Effector memory CD8-positive, alpha-beta T cell (primary cell): ENCODE measurements at regions not wholly inside any gene's neighbourhood (a gene's known extent, or its start where the extent isn't known, plus 50 kb on each side); places are given as distances from the start of the nearest gene placed in this dataset.
"Not testable (repeated sequence)": the region's sequence is repeated elsewhere in the genome, so short reads cannot be mapped to it uniquely, and the experiment has no call there.

Experiments
- ATAC-seq: fragments of 150-1000 bp; cut with Tn5 transposase; replicated peaks from 2 replicates; pipeline ENCODE4 v1.10.0; 2021; ENCODE audit warnings: mild to moderate bottlenecking, moderate library complexity
- DNase-seq, 3 experiments: peaks; one replicate each; pipeline ENCODE4 v3.0.0; 2021
- H3K27ac Mint-ChIP-seq, 2 donors: one replicate each; pipeline ENCODE4 v1.8.0; 2022; ENCODE audit warnings: mild to moderate bottlenecking in 2 of 2, mixed read lengths in 2 of 2, moderate library complexity in 2 of 2
- H3K27me3 Mint-ChIP-seq, 2 donors: one replicate each; pipeline ENCODE4 v1.8.0; 2022; ENCODE audit warnings: mixed read lengths in 2 of 2
- H3K36me3 Mint-ChIP-seq: one replicate; pipeline ENCODE4 v1.8.0; 2022; ENCODE audit warnings: mild to moderate bottlenecking, moderate library complexity, mixed read lengths; ENCODE audit not compliant: insufficient read depth
- H3K4me1 Mint-ChIP-seq, 2 donors: one replicate each; pipeline ENCODE4 v1.8.0; 2022; ENCODE audit warnings: low read depth in 2 of 2, mixed read lengths in 2 of 2
- H3K4me3 Mint-ChIP-seq, 2 donors: one replicate each; pipeline ENCODE4 v1.8.0; 2022; ENCODE audit warnings: mild to moderate bottlenecking in 2 of 2, mixed read lengths in 2 of 2, moderate library complexity in 2 of 2
- H3K9me3 Mint-ChIP-seq, 2 donors: one replicate each; pipeline ENCODE4 v1.8.0; 2022; ENCODE audit warnings: mixed read lengths in 2 of 2

- Mint-ChIP-seq H3K9me3 (peaks cover 0 to 9% of the 10 kb centered on the region in 2 donors), H3K36me3 (no peaks in the 10 kb centered on the region), H3K27me3 (no peaks in the 10 kb centered on the region), H3K27ac (no peak overlapping the region), H3K4me3 (no peak overlapping the region), H3K4me1 (no peaks in the 10 kb centered on the region)
- DNase-seq (no peak), ATAC-seq (no peak)
Measured at GRCh38 chr6:130494729-130495128, 128.9 kb downstream of the TMEM200A start.

DNA sequence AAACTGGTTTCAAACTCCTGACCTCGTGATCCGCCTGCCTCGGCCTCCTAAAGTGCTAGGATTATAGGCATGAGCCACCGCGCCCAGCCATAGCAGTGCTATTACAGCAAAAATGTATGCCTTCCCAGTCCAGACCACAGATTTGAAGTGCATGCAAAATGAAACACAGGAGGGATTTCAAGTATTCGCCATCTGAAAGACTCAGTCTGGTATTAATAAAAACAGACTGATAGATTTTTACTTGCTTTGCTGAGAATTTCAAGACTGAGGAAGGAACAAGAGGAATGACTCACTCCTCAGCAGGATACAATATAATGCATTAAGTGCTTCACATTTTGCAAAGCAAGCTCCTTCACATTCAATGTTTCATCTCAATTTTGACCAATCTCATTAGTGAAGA, 134.9 kb downstream of the TMEM200A start:
- H3K27ac Mint-ChIP-seq, result no peak overlapping the region
- DNase-seq (no peak), ATAC-seq (no peak)
- no peaks in the 10 kb centered on the region for H3K9me3 Mint-ChIP-seq
- no peaks in the 10 kb centered on the region for H3K4me1 Mint-ChIP-seq
- no peak overlapping the region for H3K4me3 Mint-ChIP-seq
- no peaks in the 10 kb centered on the region for H3K27me3 Mint-ChIP-seq
- no peaks in the 10 kb centered on the region for H3K36me3 Mint-ChIP-seq

- Mint-ChIP-seq H3K27me3 (no peaks in the 10 kb centered on the region), H3K4me1 (no peaks in the 10 kb centered on the region), H3K4me3 (no peak overlapping the region), H3K9me3 (no peaks in the 10 kb centered on the region), H3K36me3 (no peaks in the 10 kb centered on the region), H3K27ac (no peak overlapping the region)
- ATAC-seq, result no peak
- no peak for DNase-seq
Measured at GRCh38 chr6:130503146-130503545, 137.3 kb downstream of the TMEM200A start.

GRCh38 chr6:130505808-130506598, 140.2 kb downstream of the TMEM200A start:
- peaks cover 0 to 5% of the 10 kb centered on the region in 2 donors for H3K4me1 Mint-ChIP-seq
- peak overlapping the region in 1 of 2 donors; percentile 75 for H3K27ac Mint-ChIP-seq
- DNase-seq (no peak), ATAC-seq (no peak)
- no peaks in the 10 kb centered on the region for H3K9me3 Mint-ChIP-seq
- no peaks in the 10 kb centered on the region for H3K36me3 Mint-ChIP-seq
- no peaks in the 10 kb centered on the region for H3K27me3 Mint-ChIP-seq
- no peak overlapping the region for H3K4me3 Mint-ChIP-seq

GRCh38 chr6:130507005-130507665, 141.3 kb downstream of the TMEM200A start:
- peaks cover 4 to 10% of the 10 kb centered on the region in 2 donors for H3K4me1 Mint-ChIP-seq
- not testable (repeated sequence) for H3K27me3 Mint-ChIP-seq, H3K4me3 Mint-ChIP-seq, ATAC-seq, H3K9me3 Mint-ChIP-seq, H3K36me3 Mint-ChIP-seq, DNase-seq, H3K27ac Mint-ChIP-seq

DNA sequence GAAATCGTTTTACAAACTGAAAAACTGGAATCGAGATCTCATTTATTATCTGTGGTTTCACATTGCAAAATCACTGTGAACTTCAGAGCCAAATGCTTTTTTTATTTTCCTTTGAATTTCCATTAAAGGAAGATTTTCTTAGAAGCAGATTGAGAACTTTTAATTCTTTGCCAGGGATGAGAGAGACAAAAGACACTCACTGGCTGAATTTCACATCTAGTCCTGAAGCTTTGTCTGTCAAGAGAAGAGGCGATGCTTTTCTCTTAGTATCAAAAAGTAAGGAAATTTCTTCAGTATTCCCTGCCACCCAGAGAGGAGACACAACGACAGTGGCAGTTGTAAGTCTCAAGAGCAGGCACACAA, 141.8 kb downstream of the TMEM200A start:
- no peaks in the 10 kb centered on the region for H3K9me3 Mint-ChIP-seq
- peaks cover 4 to 10% of the 10 kb centered on the region in 2 donors for H3K4me1 Mint-ChIP-seq
- no peak for DNase-seq
- no peak overlapping the region for H3K27ac Mint-ChIP-seq
- no peaks in the 10 kb centered on the region for H3K36me3 Mint-ChIP-seq
- no peak for ATAC-seq
- no peak overlapping the region for H3K4me3 Mint-ChIP-seq
- no peaks in the 10 kb centered on the region for H3K27me3 Mint-ChIP-seq

DNA sequence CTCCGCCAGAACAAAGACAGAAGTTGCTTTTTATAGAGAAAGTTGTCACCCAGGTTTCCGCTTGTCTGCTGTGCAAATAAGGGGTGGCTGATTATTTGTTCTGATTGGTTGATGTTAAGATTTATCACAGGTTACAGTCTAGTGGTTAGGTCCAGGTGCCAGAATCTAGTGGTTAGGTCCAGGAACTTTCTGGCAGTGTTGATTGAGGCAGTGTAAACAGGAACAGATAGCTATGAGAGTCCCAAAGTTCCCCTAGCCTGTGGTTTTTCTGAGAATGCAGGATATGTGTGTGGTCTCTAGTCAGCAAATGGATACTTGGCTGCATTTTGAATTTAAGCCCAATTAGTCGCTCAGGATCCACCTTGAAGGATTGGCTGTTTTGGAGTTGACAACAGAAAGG, 148.0 kb downstream of the TMEM200A start:
- Mint-ChIP-seq H3K27me3 (no peaks in the 10 kb centered on the region), H3K4me1 (peaks cover 43 to 44% of the 10 kb centered on the region in 2 donors), H3K9me3 (peaks cover 0 to 4% of the 10 kb centered on the region in 2 donors), H3K27ac (peak overlapping the region; percentile 58 to 94), H3K36me3 (no peaks in the 10 kb centered on the region), H3K4me3 (peak overlapping the region; percentile 57 to 61)
- ATAC-seq, result peak; percentile 92
- DNase-seq, result peak; percentile 22 to 41 (median 24)

DNA sequence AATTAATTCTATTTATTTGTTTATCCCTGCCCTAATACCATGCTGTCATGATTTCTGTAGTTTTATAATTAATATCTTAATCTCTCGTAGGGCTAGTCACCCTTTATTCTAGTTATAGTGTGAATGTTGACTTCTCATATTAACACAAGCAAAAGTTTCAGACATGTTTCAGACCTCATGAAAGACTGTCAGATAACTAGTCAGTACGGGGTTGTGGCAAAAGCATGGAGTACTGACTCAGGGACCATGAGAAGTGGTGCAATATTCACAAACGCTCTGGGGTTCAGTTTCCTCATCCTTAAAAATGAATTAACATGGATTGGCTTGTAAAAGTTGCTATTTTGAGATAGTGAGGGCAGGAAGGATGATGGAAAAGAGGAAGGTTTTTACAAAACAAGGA, 148.9 kb downstream of the TMEM200A start:
- no peak for ATAC-seq
- Mint-ChIP-seq H3K4me1 (peaks cover 43 to 44% of the 10 kb centered on the region in 2 donors), H3K4me3 (no peak overlapping the region)

GRCh38 chr6:130515306-130515705, 149.5 kb downstream of the TMEM200A start:
- Mint-ChIP-seq H3K27me3 (no peaks in the 10 kb centered on the region), H3K4me3 (no peak overlapping the region), H3K27ac (peak overlapping the region; percentile 58 to 94), H3K9me3 (peaks cover 0 to 4% of the 10 kb centered on the region in 2 donors), H3K36me3 (no peaks in the 10 kb centered on the region), H3K4me1 (peaks cover 42 to 44% of the 10 kb centered on the region in 2 donors)
- ATAC-seq (no peak), DNase-seq (no peak)

More for the DNA sequence above, 148.9 kb downstream of the TMEM200A start:
- H3K27ac Mint-ChIP-seq, result peak overlapping the region; percentile 58 to 94
- no peaks in the 10 kb centered on the region for H3K27me3 Mint-ChIP-seq
- DNase-seq, result no peak
- no peaks in the 10 kb centered on the region for H3K36me3 Mint-ChIP-seq
- peaks cover 0 to 4% of the 10 kb centered on the region in 2 donors for H3K9me3 Mint-ChIP-seq

DNA sequence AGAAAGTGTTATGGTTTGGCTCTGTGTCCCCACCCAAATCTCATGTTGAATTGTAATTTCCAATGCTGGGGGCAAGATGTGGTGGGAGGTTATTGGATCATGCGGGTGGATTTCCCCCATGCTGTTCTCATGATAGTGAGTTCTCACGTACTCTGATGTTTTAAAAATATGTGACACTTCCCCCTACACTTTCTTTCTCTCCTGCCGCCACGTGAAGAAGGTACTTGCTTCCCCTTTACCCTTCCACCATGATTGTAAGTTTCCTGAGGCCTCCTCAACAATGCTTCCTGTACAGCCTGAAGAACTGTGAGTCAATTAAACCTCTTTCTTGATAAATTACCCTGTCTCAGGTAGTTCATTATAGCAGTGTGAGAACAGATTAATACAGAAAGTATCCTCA, 150.8 kb downstream of the TMEM200A start:
- Mint-ChIP-seq H3K27ac (peak overlapping the region; percentile 24 to 89), H3K36me3 (no peaks in the 10 kb centered on the region), H3K27me3 (no peaks in the 10 kb centered on the region), H3K9me3 (peaks cover 4% of the 10 kb centered on the region in 2 donors), H3K4me1 (peaks cover 40 to 50% of the 10 kb centered on the region in 2 donors), H3K4me3 (no peak overlapping the region)
- ATAC-seq (no peak), DNase-seq (no peak)

- no peaks in the 10 kb centered on the region for H3K36me3 Mint-ChIP-seq
- ATAC-seq, result no peak
- peak overlapping the region; percentile 24 to 89 for H3K27ac Mint-ChIP-seq
- peak overlapping the region in 1 of 2 donors; percentile 7 for H3K4me3 Mint-ChIP-seq
- peaks cover 4% of the 10 kb centered on the region in 2 donors for H3K9me3 Mint-ChIP-seq
- H3K27me3 Mint-ChIP-seq, result no peaks in the 10 kb centered on the region
- no peak for DNase-seq
- H3K4me1 Mint-ChIP-seq, result peaks cover 36 to 45% of the 10 kb centered on the region in 2 donors
Measured at GRCh38 chr6:130517444-130517931, 151.7 kb downstream of the TMEM200A start.

DNA sequence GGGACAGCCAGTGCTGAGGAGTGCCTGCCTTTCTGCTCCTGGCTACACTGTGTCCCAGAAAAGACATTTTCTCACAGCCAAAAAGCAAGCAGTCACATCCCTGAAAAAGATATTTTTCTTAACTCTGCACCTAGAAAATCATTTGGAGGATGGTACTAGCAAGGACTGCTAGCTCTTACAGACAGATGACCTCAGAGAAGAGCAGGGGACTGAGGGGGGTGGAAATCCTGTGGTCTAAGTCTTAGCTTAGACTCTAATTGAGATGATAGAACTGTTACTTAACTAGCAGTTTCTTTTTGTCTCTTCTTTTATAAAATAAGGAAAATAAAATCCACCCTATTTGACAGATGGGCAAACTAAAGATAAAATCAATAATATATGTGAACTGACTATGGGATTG, 152.8 kb downstream of the TMEM200A start:
- H3K4me1 Mint-ChIP-seq, result peaks cover 32 to 41% of the 10 kb centered on the region in 2 donors
- peak overlapping the region; percentile 77 to 89 for H3K27ac Mint-ChIP-seq
- H3K9me3 Mint-ChIP-seq, result peaks cover 4% of the 10 kb centered on the region in 2 donors
- H3K27me3 Mint-ChIP-seq, result no peaks in the 10 kb centered on the region
- ATAC-seq (no peak), DNase-seq (no peak)
- no peaks in the 10 kb centered on the region for H3K36me3 Mint-ChIP-seq
- no peak overlapping the region for H3K4me3 Mint-ChIP-seq

DNA sequence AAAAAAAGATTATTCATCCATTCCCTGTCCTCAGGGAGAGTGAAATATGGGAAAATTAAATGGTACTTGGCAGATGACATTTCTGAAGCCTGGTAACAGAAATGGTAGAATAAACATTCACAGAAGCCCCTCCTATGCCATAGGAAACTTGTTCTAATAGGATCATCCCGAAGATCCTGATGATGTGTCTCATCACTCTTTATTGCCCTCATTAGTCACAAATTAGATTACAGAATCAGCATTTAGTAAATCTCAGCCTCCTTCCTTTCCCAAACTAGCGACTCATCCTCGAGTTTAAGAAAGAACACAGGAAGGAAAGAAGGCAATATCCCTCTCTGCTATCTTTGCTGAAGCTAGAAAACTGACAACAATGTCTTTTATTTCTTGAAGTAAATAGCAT, 154.4 kb downstream of the TMEM200A start:
- ATAC-seq (no peak), DNase-seq (no peak)
- Mint-ChIP-seq H3K27me3 (no peaks in the 10 kb centered on the region), H3K4me3 (no peak overlapping the region), H3K4me1 (peaks cover 39 to 43% of the 10 kb centered on the region in 2 donors), H3K9me3 (peaks cover 4% of the 10 kb centered on the region in 2 donors), H3K36me3 (no peaks in the 10 kb centered on the region), H3K27ac (no peak overlapping the region)

- ATAC-seq, result no peak
- H3K27ac Mint-ChIP-seq, result peak overlapping the region in 1 of 2 donors; percentile 57
Measured at GRCh38 chr6:130520801-130521200, 155.0 kb downstream of the TMEM200A start.

More at GRCh38 chr6:130520801-130521200, 155.0 kb downstream of the TMEM200A start:
- Mint-ChIP-seq H3K36me3 (no peaks in the 10 kb centered on the region), H3K4me3 (no peak overlapping the region), H3K9me3 (peaks cover 4% of the 10 kb centered on the region in 2 donors), H3K27me3 (no peaks in the 10 kb centered on the region), H3K4me1 (peaks cover 42 to 48% of the 10 kb centered on the region in 2 donors)
- DNase-seq, result no peak
